WTC11 (cell line): ENCODE measurements at regions not wholly inside any gene's neighbourhood (a gene's known extent, or its start where the extent isn't known, plus 50 kb on each side); places are given as distances from the start of the nearest gene placed in this dataset.

ENCODE experiments used
- ATAC-seq: fragments of 200-7000 bp; cut with Tn5 transposase; 2 replicates; pipeline ENCODE4 v1.10.0; 2021; ENCODE audit warnings: mild to moderate bottlenecking, moderate library complexity
- CTCF ChIA-PET: fragments of 300-600 bp; sonication (Branson Sonifier 250); formaldehyde crosslinking; loops from one replicate; lab custom pipeline; 2021; ENCODE audit warnings: antibody characterized with exemption; lab: Charles Lee
- POLR2A ChIA-PET: fragments of 350-600 bp; sonication (Branson Sonifier 250); formaldehyde crosslinking; loops from one replicate; lab custom pipeline; 2021; ENCODE audit warnings: antibody characterized with exemption; lab: Charles Lee
- DNase-seq: peaks from one replicate; pipeline ENCODE4 v3.0.0; 2021; ENCODE audit warnings: low spot score
- H3K27ac Mint-ChIP-seq: 2 replicates; pipeline ENCODE4 v1.8.0; 2021; ENCODE audit warnings: mixed read lengths
- H3K27me3 Mint-ChIP-seq: 2 replicates; pipeline ENCODE4 v1.8.0; 2021; ENCODE audit warnings: low read depth, mild to moderate bottlenecking, moderate library complexity, mixed read lengths
- H3K36me3 Mint-ChIP-seq: 2 replicates; pipeline ENCODE4 v1.8.0; 2021; ENCODE audit warnings: mixed read lengths
- H3K4me1 Mint-ChIP-seq: 2 replicates; pipeline ENCODE4 v1.8.0; 2022; ENCODE audit warnings: mixed read lengths
- H3K4me3 Mint-ChIP-seq: 2 replicates; pipeline ENCODE4 v1.8.0; 2021; ENCODE audit warnings: mild to moderate bottlenecking, moderate library complexity, mixed read lengths
- H3K9me3 Mint-ChIP-seq: 2 replicates; pipeline ENCODE4 v1.8.0; 2021; ENCODE audit warnings: mixed read lengths
- ATF1 ChIP-seq: sonication (generic); formaldehyde crosslinking; IDR thresholded peaks from 2 replicates; pipeline ENCODE4 v1.8.1; 2023; ENCODE audit warnings: mild to moderate bottlenecking, moderate library complexity, missing genetic modification reagents
- CBFB ChIP-seq: sonication (generic); formaldehyde crosslinking; IDR thresholded peaks from 2 replicates; pipeline ENCODE4 v1.8.1; 2022; ENCODE audit warnings: mild to moderate bottlenecking, low read depth, missing genetic modification reagents
- ETV6 ChIP-seq: sonication (generic); formaldehyde crosslinking; IDR thresholded peaks from 2 replicates; pipeline ENCODE4 v1.8.1; 2022; ENCODE audit warnings: mild to moderate bottlenecking, missing genetic modification reagents
- FOXJ3 ChIP-seq: sonication (generic); formaldehyde crosslinking; IDR thresholded peaks from 2 replicates; pipeline ENCODE4 v1.9.0; 2021; ENCODE audit warnings: missing genetic modification reagents, mild to moderate bottlenecking, borderline replicate concordance
- GABPB1 ChIP-seq: sonication (generic); formaldehyde crosslinking; IDR thresholded peaks from 2 replicates; pipeline ENCODE4 v1.8.1; 2023; ENCODE audit warnings: mild to moderate bottlenecking, missing genetic modification reagents
- IRF2 ChIP-seq: sonication (generic); formaldehyde crosslinking; IDR thresholded peaks from 2 replicates; pipeline ENCODE4 v1.8.0; 2022; ENCODE audit warnings: low read depth, missing genetic modification reagents, borderline replicate concordance
- JUN ChIP-seq: sonication (generic); formaldehyde crosslinking; IDR thresholded peaks from 2 replicates; pipeline ENCODE4 v1.8.0; 2023; ENCODE audit warnings: mild to moderate bottlenecking, missing genetic modification reagents
- MXD4 ChIP-seq: fragments of 250-450 bp; sonication (Bioruptor Pico); IDR thresholded peaks from 2 replicates; pipeline ENCODE4 v1.8.0; 2021; ENCODE audit warnings: mild to moderate bottlenecking, moderate library complexity, borderline replicate concordance
- NFATC4 ChIP-seq: fragments of 250-450 bp; sonication (Bioruptor Pico); IDR thresholded peaks from 2 replicates; pipeline ENCODE4 v1.9.0; 2021; ENCODE audit warnings: mild to moderate bottlenecking
- NFE2L1 ChIP-seq: sonication (generic); formaldehyde crosslinking; IDR thresholded peaks from 2 replicates; pipeline ENCODE4 v1.8.1; 2023; ENCODE audit warnings: missing genetic modification reagents
- SOX15 ChIP-seq: fragments of 250-450 bp; sonication (Bioruptor Pico); IDR thresholded peaks from 2 replicates; pipeline ENCODE4 v1.9.0; 2021; ENCODE audit warnings: mild to moderate bottlenecking
- TCF7 ChIP-seq: sonication (generic); formaldehyde crosslinking; IDR thresholded peaks from 2 replicates; pipeline ENCODE4 v1.8.0; 2022; ENCODE audit warnings: mild to moderate bottlenecking, low read depth, missing genetic modification reagents, moderate library complexity
- TP53 ChIP-seq: sonication (generic); formaldehyde crosslinking; IDR thresholded peaks from 2 replicates; pipeline ENCODE4 v1.8.1; 2023; ENCODE audit warnings: mild to moderate bottlenecking, missing genetic modification reagents
- ZBTB21 ChIP-seq: sonication (generic); formaldehyde crosslinking; IDR thresholded peaks from 2 replicates; pipeline ENCODE4 v1.8.1; 2023; ENCODE audit warnings: mild to moderate bottlenecking, missing genetic modification reagents, borderline replicate concordance
- ZNF317 ChIP-seq: sonication (generic); formaldehyde crosslinking; IDR thresholded peaks from 2 replicates; pipeline ENCODE4 v1.8.1; 2023; ENCODE audit warnings: low read depth, mild to moderate bottlenecking, moderate library complexity, missing genetic modification reagents, borderline replicate concordance
- TF ChIP-seq, protein P1 (sequence below): fragments of 200-600 bp; IDR thresholded peaks from 2 replicates; pipeline ENCODE4 v1.8.0; 2022; ENCODE audit warnings: antibody characterized with exemption
- TF ChIP-seq, protein P2 (sequence below): sonication (generic); formaldehyde crosslinking; IDR thresholded peaks from 2 replicates; pipeline ENCODE4 v1.8.0; 2023; ENCODE audit warnings: missing genetic modification reagents, mild to moderate bottlenecking, borderline replicate concordance
- TF ChIP-seq, protein P3 (sequence below): sonication (generic); formaldehyde crosslinking; IDR thresholded peaks from 2 replicates; pipeline ENCODE4 v1.8.0; 2023; ENCODE audit warnings: missing genetic modification reagents
- TF ChIP-seq, protein P4 (sequence below): sonication (generic); formaldehyde crosslinking; IDR thresholded peaks from 2 replicates; pipeline ENCODE4 v1.8.1; 2022; ENCODE audit warnings: mild to moderate bottlenecking, missing genetic modification reagents, moderate library complexity, borderline replicate concordance

DNA sequence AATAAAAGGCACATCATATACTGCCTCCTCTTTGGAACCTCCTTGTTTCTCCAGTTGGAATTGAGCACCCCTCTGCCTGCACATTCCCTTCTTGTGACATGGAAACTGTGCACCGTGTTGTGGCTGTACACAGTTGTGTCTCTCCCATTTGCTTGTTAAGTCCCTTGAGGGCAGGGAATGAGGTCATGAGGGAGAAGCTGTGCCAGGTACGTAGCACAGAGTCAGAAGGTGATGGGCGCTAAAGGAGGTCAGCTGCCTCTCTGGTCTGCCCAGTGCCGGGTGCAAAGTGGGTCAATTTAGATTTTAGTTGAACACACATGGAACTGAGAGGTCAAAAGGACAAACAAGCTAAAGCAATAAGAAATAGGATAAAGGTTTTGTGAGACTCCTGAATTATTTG is 124.4 kb downstream of the FAM43A start:
- no peak overlapping the region for H3K27ac Mint-ChIP-seq
- no peak overlapping the region for H3K4me3 Mint-ChIP-seq
- peaks cover 2% of the 10 kb centered on the region; the same call in 1 of the 2 replicates for H3K27me3 Mint-ChIP-seq
- no peak for ATAC-seq
- ChIA-PET CTCF (no interaction called here), POLR2A (no interaction called here)
- TF ChIP-seq NFATC4 (no peak), ZBTB21 (no peak), ETV6 (no peak), JUN (CRISPR knock-in tag) (no peak), ZNF317 (CRISPR knock-in tag) (no peak), IRF2 (CRISPR knock-in tag) (no peak), MXD4 (CRISPR knock-in tag) (no peak), SOX15 (CRISPR knock-in tag) (no peak), ATF1 (no peak), GABPB1 (CRISPR knock-in tag) (no peak), CBFB (CRISPR knock-in tag) (no peak), FOXJ3 (no peak), NFE2L1 (no peak)
- TF ChIP-seq, protein P1, sequence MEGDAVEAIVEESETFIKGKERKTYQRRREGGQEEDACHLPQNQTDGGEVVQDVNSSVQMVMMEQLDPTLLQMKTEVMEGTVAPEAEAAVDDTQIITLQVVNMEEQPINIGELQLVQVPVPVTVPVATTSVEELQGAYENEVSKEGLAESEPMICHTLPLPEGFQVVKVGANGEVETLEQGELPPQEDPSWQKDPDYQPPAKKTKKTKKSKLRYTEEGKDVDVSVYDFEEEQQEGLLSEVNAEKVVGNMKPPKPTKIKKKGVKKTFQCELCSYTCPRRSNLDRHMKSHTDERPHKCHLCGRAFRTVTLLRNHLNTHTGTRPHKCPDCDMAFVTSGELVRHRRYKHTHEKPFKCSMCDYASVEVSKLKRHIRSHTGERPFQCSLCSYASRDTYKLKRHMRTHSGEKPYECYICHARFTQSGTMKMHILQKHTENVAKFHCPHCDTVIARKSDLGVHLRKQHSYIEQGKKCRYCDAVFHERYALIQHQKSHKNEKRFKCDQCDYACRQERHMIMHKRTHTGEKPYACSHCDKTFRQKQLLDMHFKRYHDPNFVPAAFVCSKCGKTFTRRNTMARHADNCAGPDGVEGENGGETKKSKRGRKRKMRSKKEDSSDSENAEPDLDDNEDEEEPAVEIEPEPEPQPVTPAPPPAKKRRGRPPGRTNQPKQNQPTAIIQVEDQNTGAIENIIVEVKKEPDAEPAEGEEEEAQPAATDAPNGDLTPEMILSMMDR = no peak
- TF ChIP-seq, protein P2, sequence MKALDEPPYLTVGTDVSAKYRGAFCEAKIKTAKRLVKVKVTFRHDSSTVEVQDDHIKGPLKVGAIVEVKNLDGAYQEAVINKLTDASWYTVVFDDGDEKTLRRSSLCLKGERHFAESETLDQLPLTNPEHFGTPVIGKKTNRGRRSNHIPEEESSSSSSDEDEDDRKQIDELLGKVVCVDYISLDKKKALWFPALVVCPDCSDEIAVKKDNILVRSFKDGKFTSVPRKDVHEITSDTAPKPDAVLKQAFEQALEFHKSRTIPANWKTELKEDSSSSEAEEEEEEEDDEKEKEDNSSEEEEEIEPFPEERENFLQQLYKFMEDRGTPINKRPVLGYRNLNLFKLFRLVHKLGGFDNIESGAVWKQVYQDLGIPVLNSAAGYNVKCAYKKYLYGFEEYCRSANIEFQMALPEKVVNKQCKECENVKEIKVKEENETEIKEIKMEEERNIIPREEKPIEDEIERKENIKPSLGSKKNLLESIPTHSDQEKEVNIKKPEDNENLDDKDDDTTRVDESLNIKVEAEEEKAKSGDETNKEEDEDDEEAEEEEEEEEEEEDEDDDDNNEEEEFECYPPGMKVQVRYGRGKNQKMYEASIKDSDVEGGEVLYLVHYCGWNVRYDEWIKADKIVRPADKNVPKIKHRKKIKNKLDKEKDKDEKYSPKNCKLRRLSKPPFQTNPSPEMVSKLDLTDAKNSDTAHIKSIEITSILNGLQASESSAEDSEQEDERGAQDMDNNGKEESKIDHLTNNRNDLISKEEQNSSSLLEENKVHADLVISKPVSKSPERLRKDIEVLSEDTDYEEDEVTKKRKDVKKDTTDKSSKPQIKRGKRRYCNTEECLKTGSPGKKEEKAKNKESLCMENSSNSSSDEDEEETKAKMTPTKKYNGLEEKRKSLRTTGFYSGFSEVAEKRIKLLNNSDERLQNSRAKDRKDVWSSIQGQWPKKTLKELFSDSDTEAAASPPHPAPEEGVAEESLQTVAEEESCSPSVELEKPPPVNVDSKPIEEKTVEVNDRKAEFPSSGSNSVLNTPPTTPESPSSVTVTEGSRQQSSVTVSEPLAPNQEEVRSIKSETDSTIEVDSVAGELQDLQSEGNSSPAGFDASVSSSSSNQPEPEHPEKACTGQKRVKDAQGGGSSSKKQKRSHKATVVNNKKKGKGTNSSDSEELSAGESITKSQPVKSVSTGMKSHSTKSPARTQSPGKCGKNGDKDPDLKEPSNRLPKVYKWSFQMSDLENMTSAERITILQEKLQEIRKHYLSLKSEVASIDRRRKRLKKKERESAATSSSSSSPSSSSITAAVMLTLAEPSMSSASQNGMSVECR (CRISPR knock-in tag) = no peak
- TF ChIP-seq, protein P3, sequence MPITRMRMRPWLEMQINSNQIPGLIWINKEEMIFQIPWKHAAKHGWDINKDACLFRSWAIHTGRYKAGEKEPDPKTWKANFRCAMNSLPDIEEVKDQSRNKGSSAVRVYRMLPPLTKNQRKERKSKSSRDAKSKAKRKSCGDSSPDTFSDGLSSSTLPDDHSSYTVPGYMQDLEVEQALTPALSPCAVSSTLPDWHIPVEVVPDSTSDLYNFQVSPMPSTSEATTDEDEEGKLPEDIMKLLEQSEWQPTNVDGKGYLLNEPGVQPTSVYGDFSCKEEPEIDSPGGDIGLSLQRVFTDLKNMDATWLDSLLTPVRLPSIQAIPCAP (CRISPR knock-in tag) = no peak
- no peaks in the 10 kb centered on the region for H3K36me3 Mint-ChIP-seq
- peaks cover 19% of the 10 kb centered on the region for H3K4me1 Mint-ChIP-seq
- H3K9me3 Mint-ChIP-seq = no peaks in the 10 kb centered on the region
- no peak for DNase-seq

DNA sequence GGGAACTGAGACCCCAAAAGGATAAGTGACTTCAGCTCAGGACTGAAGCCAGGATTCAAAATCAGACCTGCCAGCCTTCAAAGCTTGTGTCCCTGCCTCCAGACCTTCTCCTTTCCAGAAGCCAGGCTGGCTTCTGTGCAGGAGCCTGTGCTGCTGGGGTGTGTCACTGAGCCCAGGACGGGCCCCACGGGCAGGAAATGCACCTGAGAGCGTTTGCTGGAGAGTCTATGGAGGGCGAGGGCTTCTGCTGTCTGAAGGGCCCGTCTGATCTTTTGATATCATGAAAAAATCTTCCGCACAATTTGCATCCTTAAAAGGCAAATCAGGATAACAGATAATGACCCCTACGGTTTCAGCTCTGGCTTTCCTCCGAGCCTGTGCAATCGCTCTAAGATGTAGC is 125.4 kb downstream of the FAM43A start:
- CTCF ChIA-PET = no interaction called here
- POLR2A ChIA-PET = no interaction called here
- Mint-ChIP-seq H3K27ac (no peak overlapping the region), H3K9me3 (no peaks in the 10 kb centered on the region), H3K4me1 (peaks cover 19% of the 10 kb centered on the region), H3K36me3 (no peaks in the 10 kb centered on the region), H3K4me3 (no peak overlapping the region), H3K27me3 (peaks cover 2% of the 10 kb centered on the region; the same call in 1 of the 2 replicates)
- ATAC-seq (peak; percentile 61), DNase-seq (no peak)
- TF ChIP-seq, protein P4, sequence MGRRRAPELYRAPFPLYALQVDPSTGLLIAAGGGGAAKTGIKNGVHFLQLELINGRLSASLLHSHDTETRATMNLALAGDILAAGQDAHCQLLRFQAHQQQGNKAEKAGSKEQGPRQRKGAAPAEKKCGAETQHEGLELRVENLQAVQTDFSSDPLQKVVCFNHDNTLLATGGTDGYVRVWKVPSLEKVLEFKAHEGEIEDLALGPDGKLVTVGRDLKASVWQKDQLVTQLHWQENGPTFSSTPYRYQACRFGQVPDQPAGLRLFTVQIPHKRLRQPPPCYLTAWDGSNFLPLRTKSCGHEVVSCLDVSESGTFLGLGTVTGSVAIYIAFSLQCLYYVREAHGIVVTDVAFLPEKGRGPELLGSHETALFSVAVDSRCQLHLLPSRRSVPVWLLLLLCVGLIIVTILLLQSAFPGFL (CRISPR knock-in tag) = no peak
- TF ChIP-seq TP53 (CRISPR knock-in tag) (no peak), TCF7 (CRISPR knock-in tag) (no peak)
